Caki2 (cell line): ENCODE measurements at regions not wholly inside any gene's neighbourhood (a gene's known extent, or its start where the extent isn't known, plus 50 kb on each side); places are given as distances from the start of the nearest gene placed in this dataset.
"Not testable (repeated sequence)": the region's sequence is repeated elsewhere in the genome, so short reads cannot be mapped to it uniquely, and the experiment has no call there.

Source experiments
- DNase-seq: peaks from one replicate; pipeline ENCODE4 v3.0.0-alpha.2; 2015; ENCODE audit warnings: low read depth
- in situ Hi-C: cut with HindIII; loops from 2 replicates; pipeline ENCODE4 v1.10.0; 2016; ENCODE audit warnings: low sequenced_read_pairs, low pct_unique_long_range_greater_than_20kb, mixed read lengths

DNA sequence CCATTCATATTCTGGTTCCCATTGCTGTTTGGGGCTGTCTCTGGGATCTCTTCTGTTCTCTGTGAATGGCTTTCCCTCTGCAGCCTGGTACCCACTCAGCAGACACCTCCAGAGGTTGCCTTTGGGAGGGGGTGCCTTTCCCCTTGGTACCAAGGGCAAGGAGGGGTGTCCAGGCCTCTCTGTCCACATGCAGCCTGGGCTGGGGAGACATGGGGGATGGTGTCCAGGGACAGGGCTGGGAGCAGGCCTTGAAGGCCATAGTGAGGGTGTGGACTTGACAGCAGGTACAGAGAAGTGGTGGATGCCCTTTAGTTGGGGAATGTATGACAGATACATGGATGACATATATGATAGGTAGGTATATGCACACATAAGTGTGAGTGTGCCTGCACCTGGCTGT is 83.7 kb downstream of the PLXNA1 start:
- in situ Hi-C loops: no loop called here
- no peak for DNase-seq

DNA sequence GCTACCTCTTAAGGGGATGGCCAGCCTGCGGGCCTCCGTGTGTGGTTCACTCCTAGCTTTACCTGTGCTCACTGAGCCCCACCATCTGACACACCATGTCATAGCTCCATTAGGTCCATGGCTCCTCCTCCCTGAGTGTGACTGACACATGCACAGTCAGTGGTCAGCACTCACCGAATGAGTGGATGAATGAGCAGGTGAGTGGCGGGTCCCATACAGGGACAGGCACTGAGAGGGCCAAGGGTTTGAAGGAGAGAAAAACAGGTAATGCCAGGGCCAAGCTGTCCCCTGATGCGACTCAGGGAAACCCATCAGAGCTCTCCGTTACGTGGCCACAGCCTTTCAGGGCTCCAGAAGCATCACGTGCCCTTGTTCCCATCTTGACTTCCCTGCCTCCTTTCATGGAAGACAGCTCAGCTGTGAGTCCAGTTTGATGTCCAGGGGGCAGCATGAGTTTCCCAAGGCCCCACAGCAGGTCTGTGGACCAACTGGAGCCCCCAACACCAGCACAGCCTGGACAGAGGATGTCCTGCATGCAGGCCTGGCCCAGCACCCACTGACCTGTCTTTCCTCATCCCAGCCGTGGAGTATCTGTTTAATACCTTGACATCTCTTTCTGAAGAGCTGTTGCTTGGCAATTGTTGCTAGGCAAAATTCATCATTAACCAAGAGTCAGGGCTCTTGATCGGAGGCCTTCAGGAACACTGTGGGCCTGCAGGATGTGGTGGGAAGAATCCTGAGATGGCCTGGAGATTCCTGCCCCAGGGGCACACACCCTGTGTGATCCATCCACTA is 84.4 kb downstream of the PLXNA1 start:
- in situ Hi-C loops: no loop called here
- DNase-seq: no peak

DNA sequence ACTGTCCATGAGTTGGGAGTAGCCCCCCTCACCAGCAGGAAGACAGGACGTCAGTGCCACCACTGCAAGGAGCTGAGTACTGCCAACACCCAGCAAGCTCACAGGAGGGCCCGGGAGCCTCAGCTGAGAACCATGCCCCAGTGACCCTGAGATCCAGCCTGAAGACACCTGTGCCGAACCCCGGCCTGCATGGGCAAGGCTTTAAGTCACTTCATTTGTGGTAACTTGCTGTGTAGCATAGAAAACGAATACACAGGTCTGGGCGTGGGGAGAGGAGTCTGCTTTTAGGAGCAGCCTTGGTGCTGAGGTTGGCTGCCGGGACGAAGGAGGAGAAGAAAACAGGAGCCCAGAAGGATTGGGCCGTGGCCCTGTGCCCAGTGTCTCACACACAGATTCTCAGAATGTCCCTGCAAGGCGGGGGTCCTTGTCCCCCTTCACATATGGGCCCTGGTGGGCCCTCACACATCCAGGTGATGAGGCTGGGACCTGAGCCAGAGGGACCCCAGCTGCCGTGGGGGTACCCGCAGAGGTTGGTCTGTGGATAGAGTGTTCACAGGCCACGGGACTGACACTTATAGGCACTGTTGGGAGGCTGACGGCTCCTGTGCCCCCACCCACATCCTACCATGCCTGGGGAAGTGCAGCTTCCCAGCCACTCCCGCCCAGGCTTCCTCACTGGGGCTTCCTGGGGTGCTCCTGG is 85.3 kb downstream of the PLXNA1 start:
- in situ Hi-C loops: no loop called here
- DNase-seq: no peak

DNA sequence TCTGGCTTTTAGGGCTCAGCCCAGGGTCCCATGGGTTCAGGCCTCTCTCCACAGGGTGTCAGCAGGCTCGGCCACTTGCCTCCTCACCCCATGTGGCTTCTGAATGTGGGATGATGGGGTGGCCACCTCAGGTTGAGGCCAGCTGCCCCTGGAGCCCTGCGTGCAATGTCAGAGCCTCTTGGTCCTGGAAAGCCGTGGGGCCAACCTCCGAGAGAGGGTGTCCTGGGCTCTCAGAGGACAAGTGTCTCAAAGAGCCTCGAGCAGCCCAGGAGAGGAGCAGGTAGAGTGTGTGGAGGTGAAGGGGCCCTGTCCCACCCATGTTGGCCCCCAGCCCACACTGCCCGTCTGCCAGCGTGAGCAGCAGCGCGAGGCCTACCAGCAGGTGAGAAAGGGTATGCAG is 86.0 kb downstream of the PLXNA1 start:
- in situ Hi-C loops: no loop called here
- no peak for DNase-seq

DNA sequence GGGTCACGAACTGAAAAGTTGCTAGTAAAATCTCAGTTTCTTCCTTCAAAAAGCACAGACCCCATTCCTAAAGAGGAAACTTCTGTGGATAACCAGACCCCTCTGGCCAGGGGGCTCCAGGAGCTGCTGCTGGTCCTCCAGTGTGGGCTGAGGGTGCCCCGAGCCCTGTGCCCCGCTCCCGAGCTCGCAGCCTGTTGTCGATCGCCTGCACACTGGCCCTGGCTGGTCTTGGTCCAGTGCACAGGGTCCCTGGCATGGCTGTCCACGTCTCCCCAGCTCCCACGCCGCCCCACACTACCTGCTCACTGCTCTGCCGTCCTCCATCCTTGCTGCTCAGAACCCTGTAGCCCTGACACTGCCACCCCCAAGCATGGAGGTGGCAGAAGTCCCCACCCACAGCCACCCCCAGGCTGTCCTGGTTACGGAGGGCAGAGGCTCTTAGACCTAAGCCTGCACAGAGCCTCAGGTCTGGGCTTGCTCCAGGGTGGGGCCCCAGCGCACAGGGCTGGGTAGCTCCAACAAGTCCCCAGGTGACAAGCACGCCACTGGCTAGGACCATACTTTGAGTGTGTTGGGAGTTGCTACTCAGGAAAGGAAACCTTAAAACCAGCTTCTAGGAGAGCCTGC is 87.0 kb downstream of the PLXNA1 start:
- in situ Hi-C loops: no loop called here
- no peak for DNase-seq

DNA sequence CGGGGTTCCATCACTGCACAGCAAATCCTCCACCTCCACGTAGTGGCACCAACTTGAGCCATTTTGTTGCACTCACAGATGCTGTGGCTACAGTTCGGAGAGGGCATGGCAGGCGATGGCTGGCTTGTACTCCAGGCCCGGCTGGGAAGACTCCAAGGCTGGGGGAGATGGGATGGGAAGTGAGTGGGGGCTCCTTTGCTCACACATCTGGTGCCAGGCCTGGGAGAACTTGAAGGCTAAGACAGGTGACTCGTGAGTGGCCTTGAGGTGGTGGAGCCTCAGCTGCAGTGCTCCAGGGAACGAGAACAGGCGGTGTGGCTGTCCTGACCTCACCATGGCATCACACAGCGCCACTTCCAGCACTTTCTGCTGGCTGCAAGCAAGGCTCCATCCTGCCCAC is 87.9 kb downstream of the PLXNA1 start:
- in situ Hi-C loops: no loop called here
- DNase-seq: no peak

DNA sequence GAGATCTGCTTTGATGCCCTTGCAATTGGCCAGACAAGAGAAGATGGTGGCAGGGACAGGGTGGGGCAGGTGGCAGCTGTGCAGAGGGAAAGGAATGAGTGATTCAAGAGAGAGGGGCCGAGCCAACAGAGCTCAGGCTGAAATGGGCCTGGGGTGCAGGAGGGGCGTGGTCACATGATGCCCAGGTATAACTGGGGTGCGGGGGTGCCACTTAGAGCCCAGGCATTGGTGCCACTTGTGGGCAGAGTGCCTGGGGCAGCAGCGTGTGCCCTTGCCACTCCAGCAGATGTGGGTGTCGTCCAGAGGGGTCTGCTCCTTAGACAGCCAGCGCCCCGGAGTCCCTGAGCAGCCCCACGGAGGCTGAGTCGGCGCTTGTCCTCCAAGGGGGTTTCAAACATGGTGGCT is 88.7 kb downstream of the PLXNA1 start:
- in situ Hi-C loops: no loop called here

DNA sequence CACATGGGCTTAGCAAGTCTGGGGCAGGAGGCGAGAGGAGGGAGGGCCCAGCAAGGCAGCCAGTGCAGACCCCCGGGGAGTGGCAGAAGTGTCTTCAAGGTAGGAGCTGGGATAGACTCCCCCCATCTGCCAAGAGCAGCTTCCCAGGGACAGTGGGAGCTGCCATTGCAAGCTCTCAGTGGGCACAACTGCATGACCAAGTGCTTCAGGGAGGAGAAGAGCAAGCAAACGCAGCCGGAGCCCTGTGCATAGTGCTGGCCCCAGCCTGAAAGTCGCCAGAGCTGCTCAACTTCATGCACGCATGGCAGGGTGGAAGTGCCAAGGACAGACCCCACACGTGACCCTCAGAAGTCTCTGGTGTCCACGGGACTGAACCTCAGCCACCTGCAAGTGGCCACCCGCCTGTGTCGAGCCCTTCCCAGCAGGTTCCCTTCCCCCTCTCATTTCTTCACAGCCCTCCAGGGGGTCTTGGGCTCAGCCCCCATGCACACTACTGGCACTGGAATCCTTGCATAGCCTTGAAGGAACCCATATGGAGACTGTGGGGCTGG is 89.4 kb downstream of the PLXNA1 start:
- in situ Hi-C loops: no loop called here
- DNase-seq: no peak

More for the DNA sequence above, 88.7 kb downstream of the PLXNA1 start:
- no peak for DNase-seq

DNA sequence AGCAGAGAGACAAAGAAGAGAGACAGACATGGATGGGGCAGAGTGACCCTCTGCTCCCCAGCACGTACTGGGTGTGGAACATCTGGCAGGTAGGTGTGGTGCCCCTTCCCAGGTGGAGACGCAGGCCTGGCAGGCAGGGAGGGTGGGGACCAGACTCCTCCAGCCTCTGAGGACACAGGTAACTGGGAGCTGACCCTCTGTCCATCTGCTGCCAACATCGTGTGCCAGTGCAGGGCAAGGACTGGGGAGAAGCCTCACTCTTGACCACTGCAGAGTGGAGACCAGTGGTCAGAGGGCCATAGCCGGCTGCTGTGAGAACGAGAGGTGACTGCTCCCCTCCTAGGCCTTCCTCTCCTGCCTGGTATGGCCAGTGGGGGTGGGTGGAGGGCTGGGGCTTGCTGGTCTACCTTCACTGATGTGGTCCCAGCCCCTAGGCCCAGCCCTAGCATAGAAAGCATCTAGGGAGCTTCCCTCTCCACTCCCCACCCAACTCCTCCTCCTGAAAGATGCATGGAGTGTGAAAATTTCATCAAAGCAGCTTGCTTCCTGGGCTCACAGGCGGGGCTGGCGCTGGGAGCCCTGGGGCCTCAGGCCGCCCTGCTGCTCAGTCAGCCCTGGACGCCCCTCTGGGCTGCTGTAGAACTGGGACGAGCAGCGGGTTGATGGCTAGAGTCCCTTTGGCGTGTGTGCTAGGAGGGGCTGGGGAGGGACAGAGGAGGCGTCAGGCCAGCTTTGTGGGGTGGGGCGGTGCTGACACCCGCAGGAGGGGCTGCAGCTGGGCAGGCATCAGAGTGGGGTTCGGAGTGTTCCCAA is 90.3 kb downstream of the PLXNA1 start:
- in situ Hi-C loops: no loop called here
- DNase-seq: no peak

DNA sequence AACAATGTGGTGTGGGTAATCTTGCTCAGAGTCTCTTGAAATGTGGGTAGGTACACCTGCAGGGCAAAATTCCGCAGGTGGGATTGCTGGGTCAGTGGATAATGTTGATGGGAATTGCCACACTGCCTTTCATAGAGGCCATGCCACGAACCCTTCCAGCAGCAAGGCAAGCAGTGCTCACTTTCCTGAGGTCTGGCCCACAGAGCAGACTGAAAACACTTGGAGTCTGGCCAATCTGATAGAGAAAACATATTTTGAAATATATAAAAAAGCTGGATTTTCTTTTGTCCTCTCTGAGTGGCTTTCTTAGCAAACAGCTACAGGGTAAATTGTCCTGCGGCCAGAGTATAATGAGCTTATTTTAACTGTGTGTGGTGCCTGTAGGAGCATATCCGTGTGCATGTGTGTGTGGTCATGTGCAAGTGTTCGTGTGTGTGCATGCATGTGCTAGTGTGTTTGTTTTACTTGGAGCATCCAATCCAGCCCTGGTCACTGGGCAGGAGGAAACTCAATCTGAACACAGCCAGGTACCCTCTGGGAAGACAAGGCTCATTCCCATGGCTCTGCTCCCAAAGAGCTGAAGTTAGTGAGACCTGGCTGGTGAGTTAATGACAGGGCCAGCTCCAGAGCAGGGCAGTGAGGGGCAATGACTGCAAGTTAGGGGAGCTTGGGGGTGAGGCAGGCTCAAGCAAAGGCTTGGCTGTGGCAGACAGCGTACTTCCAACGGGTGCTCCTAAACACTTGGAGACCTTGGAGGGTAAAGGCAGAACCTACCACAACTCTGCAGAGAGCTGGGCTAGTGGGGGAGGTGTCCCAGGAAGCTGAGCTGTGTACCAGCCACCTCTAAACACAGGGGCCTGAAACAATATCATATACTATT is 91.3 kb downstream of the PLXNA1 start:
- in situ Hi-C loops: no loop called here

DNA sequence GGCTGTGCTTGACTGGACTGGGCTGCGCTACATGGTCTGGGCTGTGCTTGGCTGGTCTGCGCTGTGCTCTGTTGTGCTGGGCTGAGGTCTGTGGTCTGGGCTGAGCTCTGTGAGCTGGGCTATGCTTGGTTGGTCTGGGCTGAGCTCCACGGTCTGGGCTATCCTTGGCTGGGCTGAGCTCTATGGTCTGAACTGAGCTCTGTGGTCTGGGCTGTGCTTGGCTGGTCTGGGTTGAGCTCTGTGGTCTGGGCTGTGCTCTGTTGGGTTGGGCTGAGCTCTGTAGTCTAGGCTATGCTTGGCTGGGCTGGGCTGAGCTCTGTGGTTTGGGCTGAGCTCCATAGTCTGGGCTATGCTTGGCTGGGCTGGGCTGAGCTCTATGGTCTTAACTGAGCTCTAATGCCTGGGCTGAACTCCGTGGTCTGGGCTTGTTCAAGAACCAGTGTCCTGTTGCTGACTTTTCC is 92.0 kb downstream of the PLXNA1 start:
- in situ Hi-C loops: no loop called here
- peak; percentile 13 for DNase-seq

More for the DNA sequence above, 91.3 kb downstream of the PLXNA1 start:
- DNase-seq: no peak

DNA sequence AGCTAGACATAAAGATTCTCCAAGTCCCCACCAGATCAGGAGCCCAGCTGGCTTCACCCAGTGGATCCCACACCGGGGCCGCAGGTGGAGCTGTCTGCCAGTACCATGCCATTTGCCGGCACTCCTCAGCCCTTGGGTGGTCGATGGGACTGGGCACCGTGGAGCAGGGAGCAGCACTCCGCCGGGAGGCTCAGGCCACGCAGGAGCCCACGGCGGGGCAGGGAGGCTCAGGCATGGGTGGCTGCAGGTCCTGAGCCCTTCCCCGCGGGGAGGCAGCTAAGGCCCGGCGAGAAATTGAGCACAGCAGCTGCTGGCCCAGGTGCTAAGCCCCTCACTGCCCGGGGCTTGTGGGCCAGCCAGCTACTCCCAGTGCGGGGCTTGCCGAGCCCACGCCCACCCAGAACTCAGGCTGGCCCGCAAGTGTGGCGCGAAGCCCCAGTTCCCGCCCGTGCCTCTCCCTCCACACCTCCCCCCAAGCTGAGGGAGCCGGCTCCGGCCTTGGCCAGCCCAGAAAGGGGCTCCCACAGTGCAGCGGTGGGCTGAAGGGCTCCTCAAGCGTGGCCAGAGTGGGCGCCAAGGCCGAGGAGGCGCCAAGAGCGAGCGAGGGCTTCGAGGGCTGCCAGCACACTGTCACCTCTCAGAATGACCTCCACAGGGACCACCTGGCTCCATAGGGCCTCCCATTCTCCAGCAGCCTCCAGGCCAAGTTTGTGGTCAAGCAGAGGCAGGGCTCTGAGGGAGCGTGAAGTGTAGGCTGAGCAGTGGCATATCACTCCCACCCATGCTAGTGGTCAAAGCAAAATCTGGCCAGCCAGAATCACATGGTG is 93.5 kb downstream of the PLXNA1 start:
- DNase-seq, in situ Hi-C loops: not testable (repeated sequence)

DNA sequence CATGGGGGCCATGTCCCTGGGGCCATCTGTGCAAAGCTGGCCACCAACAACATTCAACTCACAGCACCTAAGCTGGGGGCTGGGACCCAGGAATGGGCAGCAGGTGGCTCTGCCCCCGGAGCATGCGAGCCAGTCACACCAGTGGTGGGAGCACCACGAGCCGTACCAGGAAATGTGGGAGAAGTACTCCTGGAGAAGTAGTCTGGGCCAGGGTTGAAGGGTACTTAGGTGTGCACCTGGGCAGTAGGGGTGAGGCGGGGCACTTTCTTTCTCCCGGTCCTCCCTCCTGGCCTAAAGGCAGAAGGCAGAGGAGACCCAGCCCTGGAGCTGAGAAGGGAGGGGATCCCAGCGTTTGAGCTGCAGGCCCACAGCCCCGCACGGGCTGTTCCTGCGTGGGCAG is 94.2 kb downstream of the PLXNA1 start:
- DNase-seq: no peak
- in situ Hi-C loops: no loop called here

DNA sequence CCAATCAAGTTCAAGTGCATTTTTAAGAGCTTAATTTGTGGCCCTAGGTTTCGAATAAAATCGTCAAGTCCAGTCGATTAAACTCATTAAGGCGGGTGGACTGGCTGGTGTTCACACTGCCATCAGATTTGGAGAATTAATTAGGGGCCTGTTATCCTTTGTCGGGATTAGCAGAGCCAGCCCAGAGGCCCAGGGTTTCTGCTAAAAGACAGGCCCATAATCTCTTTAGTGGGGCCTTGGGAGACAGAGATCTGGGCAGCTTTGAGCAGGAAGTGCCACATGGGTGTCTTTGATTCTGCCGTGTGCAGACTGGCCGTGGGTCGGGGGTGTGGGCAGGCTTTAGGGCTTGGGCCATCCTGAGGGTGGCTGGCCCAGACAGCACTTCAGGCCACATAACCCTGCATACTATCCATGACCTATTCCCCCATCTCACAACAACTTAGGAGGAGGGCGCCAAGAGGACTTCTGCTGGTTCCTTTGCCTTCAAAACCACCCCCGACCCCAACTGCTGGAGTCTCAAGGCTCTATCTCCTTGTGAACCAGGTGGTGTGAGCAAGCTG is 94.7 kb downstream of the PLXNA1 start:
- in situ Hi-C loops: no loop called here
- no peak for DNase-seq

DNA sequence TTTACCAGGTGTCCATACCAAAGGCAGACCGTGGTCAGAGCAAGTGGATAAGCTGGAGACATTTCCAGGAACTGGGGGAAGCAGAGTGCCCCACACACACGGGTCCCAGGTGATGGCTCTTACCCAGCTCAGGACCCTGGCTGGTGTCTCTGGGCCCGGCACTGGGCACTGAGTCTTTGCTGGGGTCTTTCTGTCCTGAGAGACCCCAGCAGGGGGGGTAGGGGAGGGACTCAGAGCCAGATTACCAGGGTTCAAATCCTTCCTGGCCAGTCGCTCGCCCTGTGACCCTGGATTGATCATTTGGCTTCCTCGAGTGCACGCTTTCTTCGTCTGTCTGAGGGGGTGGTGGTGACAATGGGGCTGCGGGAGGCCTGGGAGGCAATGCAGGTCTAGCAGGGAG is 95.7 kb downstream of the PLXNA1 start:
- in situ Hi-C loops: no loop called here
- no peak for DNase-seq

DNA sequence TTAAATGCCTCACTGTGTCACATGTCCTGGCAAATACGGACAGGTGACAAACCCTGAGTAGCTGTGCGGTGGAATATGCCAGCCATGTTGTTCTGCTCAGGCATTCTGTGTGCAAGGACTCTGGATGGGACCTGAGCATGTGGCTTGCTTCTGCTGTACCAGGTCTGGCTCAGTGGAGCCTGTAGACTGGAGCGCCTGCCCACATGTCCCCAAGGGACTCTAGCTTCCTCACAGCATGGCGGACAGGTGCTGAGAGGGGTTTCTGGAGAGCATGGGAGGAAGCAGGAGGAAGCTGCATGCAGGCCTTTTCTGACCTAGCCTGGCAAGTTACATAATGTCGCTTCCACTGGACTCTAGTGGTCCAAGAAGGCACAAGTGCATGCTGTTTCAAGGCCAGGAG is 96.3 kb downstream of the PLXNA1 start:
- DNase-seq: no peak
- in situ Hi-C loops: no loop called here
